Activated B cell treated with CpG ODN at 0.5 μM for 24 hours (primary cell): ENCODE measurements at regions not wholly inside any gene's neighbourhood (a gene's known extent, or its start where the extent isn't known, plus 50 kb on each side); places are given as distances from the start of the nearest gene placed in this dataset.

Experiments
- ATAC-seq: fragments of 200-7000 bp; cut with Tn5 transposase; one replicate; pipeline ENCODE4 v1.10.0; 2021; ENCODE audit warnings: low read depth, mild to moderate bottlenecking, moderate library complexity
- CTCF ChIA-PET: fragments of 350-600 bp; sonication (Branson Sonifier 250); formaldehyde crosslinking; loops from one replicate; lab custom pipeline; 2021; ENCODE audit warnings: antibody characterized with exemption; lab: Charles Lee
- POLR2A ChIA-PET: fragments of 350-600 bp; sonication (Branson Sonifier 250); formaldehyde crosslinking; loops from one replicate; lab custom pipeline; 2021; ENCODE audit warnings: antibody characterized with exemption; lab: Charles Lee
- DNase-seq: peaks from one replicate; pipeline ENCODE4 v3.0.0; 2022
- H3K27ac Mint-ChIP-seq: one replicate; pipeline ENCODE4 v1.8.0; 2020; ENCODE audit warnings: mixed read lengths
- H3K27me3 Mint-ChIP-seq: one replicate; pipeline ENCODE4 v1.8.0; 2021; ENCODE audit warnings: mixed read lengths
- H3K36me3 Mint-ChIP-seq: one replicate; pipeline ENCODE4 v1.8.0; 2021; ENCODE audit warnings: low read depth, mixed read lengths
- H3K4me1 Mint-ChIP-seq: one replicate; pipeline ENCODE4 v1.8.0; 2021; ENCODE audit warnings: mixed read lengths
- H3K4me3 Mint-ChIP-seq: one replicate; pipeline ENCODE4 v1.8.0; 2020; ENCODE audit warnings: mild to moderate bottlenecking, mixed read lengths
- H3K9me3 Mint-ChIP-seq: one replicate; pipeline ENCODE4 v1.8.0; 2020; ENCODE audit warnings: mixed read lengths
- CTCF ChIP-seq: fragments of 200-600 bp; IDR thresholded peaks from one replicate; pipeline ENCODE4 v1.8.0; 2022; ENCODE audit warnings: antibody characterized with exemption, mild to moderate bottlenecking
- intact Hi-C: fragments of 100-400 bp; cut with micrococcal nuclease; formaldehyde crosslinking; loops from one replicate; pipeline ENCODE4 v1.15.1; 2024

GRCh38 chr21:39093526-39093925, 89.7 kb downstream of the PSMG1 start:
- peaks cover 8% of the 10 kb centered on the region for H3K4me1 Mint-ChIP-seq
- TF ChIP-seq CTCF = no peak
- no peak overlapping the region for H3K27ac Mint-ChIP-seq
- ChIA-PET CTCF (no interaction called here), POLR2A (no interaction called here)
- intact Hi-C loops = no loop called here
- H3K36me3 Mint-ChIP-seq = no peaks in the 10 kb centered on the region
- ATAC-seq = no peak
- no peak overlapping the region for H3K4me3 Mint-ChIP-seq
- no peaks in the 10 kb centered on the region for H3K9me3 Mint-ChIP-seq
- H3K27me3 Mint-ChIP-seq = peaks cover 2% of the 10 kb centered on the region
- no peak for DNase-seq

GRCh38 chr21:39088831-39089380, 94.3 kb downstream of the PSMG1 start:
- Mint-ChIP-seq H3K4me1 (peaks cover under 1% of the 10 kb centered on the region), H3K4me3 (no peak overlapping the region), H3K27ac (no peak overlapping the region), H3K9me3 (no peaks in the 10 kb centered on the region), H3K27me3 (peaks cover 8% of the 10 kb centered on the region), H3K36me3 (no peaks in the 10 kb centered on the region)
- ATAC-seq (no peak), DNase-seq (no peak)
- intact Hi-C loops = no loop called here
- ChIA-PET CTCF (no interaction called here), POLR2A (no interaction called here)
- no peak for TF ChIP-seq CTCF

- Mint-ChIP-seq H3K36me3 (no peaks in the 10 kb centered on the region), H3K27me3 (peaks cover 8% of the 10 kb centered on the region), H3K27ac (no peak overlapping the region), H3K4me1 (no peaks in the 10 kb centered on the region), H3K9me3 (no peaks in the 10 kb centered on the region), H3K4me3 (no peak overlapping the region)
- POLR2A ChIA-PET = no interaction called here
- no peak for DNase-seq
- intact Hi-C loops = no loop called here
- TF ChIP-seq CTCF = no peak
- CTCF ChIA-PET = no interaction called here
- ATAC-seq = no peak
Observed at GRCh38 chr21:39088031-39088370, 95.2 kb downstream of the PSMG1 start.

GRCh38 chr21:39087238-39088030, 95.8 kb downstream of the PSMG1 start:
- intact Hi-C loops = no loop called here
- DNase-seq (no peak), ATAC-seq (no peak)
- Mint-ChIP-seq H3K9me3 (no peaks in the 10 kb centered on the region), H3K4me1 (no peaks in the 10 kb centered on the region), H3K27ac (no peak overlapping the region), H3K36me3 (no peaks in the 10 kb centered on the region), H3K4me3 (no peak overlapping the region), H3K27me3 (peaks cover 8% of the 10 kb centered on the region)
- no peak for TF ChIP-seq CTCF
- ChIA-PET CTCF (no interaction called here), POLR2A (no interaction called here)

- peaks cover 8% of the 10 kb centered on the region for H3K27me3 Mint-ChIP-seq
- H3K36me3 Mint-ChIP-seq = no peaks in the 10 kb centered on the region
- CTCF ChIA-PET = no interaction called here
- no peak for TF ChIP-seq CTCF
- H3K4me1 Mint-ChIP-seq = no peaks in the 10 kb centered on the region
- intact Hi-C loops = no loop called here
- DNase-seq = no peak
- no peak for ATAC-seq
- POLR2A ChIA-PET = interaction anchor here (0.7 kb wide), 1 partner anchor 23 kb away, joined by 3 read pairs; no protein-coding TSS in a partner anchor
- H3K4me3 Mint-ChIP-seq = no peak overlapping the region
- H3K9me3 Mint-ChIP-seq = no peaks in the 10 kb centered on the region
- H3K27ac Mint-ChIP-seq = no peak overlapping the region
Observed at GRCh38 chr21:39086547-39086946, 96.7 kb downstream of the PSMG1 start.
